ENCODE measurements at regions not wholly inside any gene's neighbourhood (a gene's known extent, or its start where the extent isn't known, plus 50 kb on each side); places are given as distances from the start of the nearest gene placed in this dataset.

DNA sequence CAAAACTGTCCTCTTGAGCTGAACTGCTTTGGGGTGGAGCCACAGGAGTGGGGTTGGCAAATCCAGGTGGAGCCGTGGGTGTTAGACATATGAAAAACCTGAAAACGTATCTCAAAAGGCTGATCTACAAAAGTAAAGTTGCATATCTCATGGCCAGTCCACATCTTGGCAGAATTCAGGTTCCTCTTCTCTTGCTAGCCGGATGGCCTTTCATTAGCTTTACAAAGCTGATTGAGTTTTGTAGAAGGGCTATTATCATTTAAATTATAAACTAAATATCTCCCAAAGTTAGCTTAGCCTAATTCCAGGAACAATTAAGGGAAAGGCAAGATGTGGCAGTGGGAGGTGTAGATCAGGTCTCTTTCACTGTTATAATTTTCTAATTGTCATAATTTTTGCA, 1427.7 kb downstream of the EFNB2 start:
- Histone ChIP-seq H3K36me3 (ENCODE audit: control insufficient read depth, insufficient read depth, low read length) (no peaks in the 10 kb centered on the region), H3K4me1 (ENCODE audit: control insufficient read depth, insufficient read depth, low read length) (no peaks in the 10 kb centered on the region), H2AFZ (replicated peaks; ENCODE audit: low read length, poor library complexity) (no peak overlapping the region), H3K56ac (ENCODE audit: extremely low read depth, insufficient read depth, low read length) (no peak overlapping the region), H2BK20ac (ENCODE audit: low read depth, low read length) (no peak overlapping the region), H3K27me3 (ENCODE audit: control insufficient read depth, insufficient read depth, low read length) (no peaks in the 10 kb centered on the region), H2AK5ac (ENCODE audit: low read depth, low read length) (no peak overlapping the region), H3K9me3 (ENCODE audit: control insufficient read depth, insufficient read depth, low read length) (no peaks in the 10 kb centered on the region), H2BK15ac (ENCODE audit: low read depth, low read length) (no peak overlapping the region), H3K23ac (ENCODE audit: low read depth, low read length) (no peak overlapping the region), H3K18ac (ENCODE audit: low read depth, low read length) (no peak overlapping the region), H4K91ac (ENCODE audit: insufficient read depth, low read depth, low read length) (no peak overlapping the region), H3K4ac (ENCODE audit: low read depth, low read length) (no peak overlapping the region), H4K8ac (ENCODE audit: low read depth in 2 of 2, low read length in 2 of 2) (no peak overlapping the region), H4K20me1 (ENCODE audit: insufficient read depth, low read length) (no peaks in the 10 kb centered on the region), H3K4me3 (ENCODE audit: insufficient read depth, low read depth, low read length) (no peak overlapping the region), H3K79me1 (ENCODE audit: low read depth in 1 of 2, low read length in 2 of 2) (no peaks in the 10 kb centered on the region), H2AK9ac (replicated peaks; ENCODE audit: low read depth, low read length, poor library complexity) (no peak overlapping the region), H4K5ac (ENCODE audit: low read depth, low read length) (no peak overlapping the region), H2BK120ac (ENCODE audit: low read depth, low read length) (no peak overlapping the region), H3K9me1 (ENCODE audit: insufficient read depth, low read length) (no peaks in the 10 kb centered on the region), H3K4me2 (ENCODE audit: low read depth, low read length) (no peak overlapping the region), H3K27ac (ENCODE audit: insufficient read depth, low read length) (no peak overlapping the region), H3K9ac (ENCODE audit: low read depth, low read length) (no peak overlapping the region), H3K14ac (replicated peaks; ENCODE audit: low read depth, low read length) (no peak overlapping the region), H2BK5ac (ENCODE audit: low read depth, low read length, poor library complexity, severe bottlenecking) (no peak overlapping the region)
- ATAC-seq (ENCODE audit: low read depth) (no peak), DNase-seq (no peak)
- in situ Hi-C loops (cut with MboI; ENCODE audit: low sequenced_read_pairs) (no loop called here), intact Hi-C loops (cut with micrococcal nuclease) (no loop called here), dilution Hi-C loops (cut with HindIII; ENCODE audit: low sequenced_read_pairs, unreplicated experiment) (no loop called here)
- BruUV-seq (replicated peaks), result no TSS peak
- ChIA-PET POLR2A (ENCODE audit: unreplicated experiment) (no interaction called here), CTCF (no interaction called here)
- WGBS, 2 experiments (ENCODE audit: extremely low coverage in 2 of 2, insufficient read length in 1 of 2), result 100% methylated on average over 1 of the region's 3 CpGs; no CpG with 5 or more reads in 1 of the 2 experiments
- TF ChIP-seq CHD1 (IDR thresholded peaks at IDR 0.05; ENCODE audit: low read depth, low read length) (no peak), CEBPB (IDR thresholded peaks at IDR 0.05; ENCODE audit: low read depth, low read length) (no peak), MAZ (IDR thresholded peaks at IDR 0.05; ENCODE audit: borderline replicate concordance, low read depth, low read length) (no peak), BHLHE40 (IDR thresholded peaks at IDR 0.05; ENCODE audit: low read depth, low read length) (no peak), RCOR1 (IDR thresholded peaks at IDR 0.05; ENCODE audit: insufficient replicate concordance, low read length) (no peak), MXI1 (IDR thresholded peaks at IDR 0.05; ENCODE audit: borderline replicate concordance, low read depth, low read length) (no peak), NFE2L2 (IDR thresholded peaks at IDR 0.05; ENCODE audit: low read depth, low read length) (no peak), CTCF (conservative IDR thresholded peaks at IDR 0.05; ENCODE audit: low read depth, low read length) (no peak), RAD21 (IDR thresholded peaks at IDR 0.05; ENCODE audit: low read length) (no peak), RFX5 (IDR thresholded peaks at IDR 0.05; ENCODE audit: low read depth, low read length) (no peak), POLR2A (IDR thresholded peaks at IDR 0.05; ENCODE audit: low read depth, low read length) (no peak), ELK1 (IDR thresholded peaks at IDR 0.05; ENCODE audit: borderline replicate concordance, low read depth, low read length) (no peak), FOS (IDR thresholded peaks at IDR 0.05; ENCODE audit: low read depth, low read length) (no peak), MAFK (IDR thresholded peaks at IDR 0.05; ENCODE audit: low read depth, low read length) (no peak), SMC3 (IDR thresholded peaks at IDR 0.05; ENCODE audit: low read depth, low read length) (no peak)
- TF ChIP-seq, protein P1, sequence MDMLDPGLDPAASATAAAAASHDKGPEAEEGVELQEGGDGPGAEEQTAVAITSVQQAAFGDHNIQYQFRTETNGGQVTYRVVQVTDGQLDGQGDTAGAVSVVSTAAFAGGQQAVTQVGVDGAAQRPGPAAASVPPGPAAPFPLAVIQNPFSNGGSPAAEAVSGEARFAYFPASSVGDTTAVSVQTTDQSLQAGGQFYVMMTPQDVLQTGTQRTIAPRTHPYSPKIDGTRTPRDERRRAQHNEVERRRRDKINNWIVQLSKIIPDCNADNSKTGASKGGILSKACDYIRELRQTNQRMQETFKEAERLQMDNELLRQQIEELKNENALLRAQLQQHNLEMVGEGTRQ (IDR thresholded peaks at IDR 0.05; ENCODE audit: low read depth, low read length), result no peak

Measured in IMR-90 (cell line).